RPMI8226 (cell line): ENCODE measurements at regions not wholly inside any gene's neighbourhood (a gene's known extent, or its start where the extent isn't known, plus 50 kb on each side); places are given as distances from the start of the nearest gene placed in this dataset.

ENCODE experiments used
- DNase-seq: peaks from one replicate; pipeline ENCODE4 v3.0.0-alpha.2; 2015

DNA sequence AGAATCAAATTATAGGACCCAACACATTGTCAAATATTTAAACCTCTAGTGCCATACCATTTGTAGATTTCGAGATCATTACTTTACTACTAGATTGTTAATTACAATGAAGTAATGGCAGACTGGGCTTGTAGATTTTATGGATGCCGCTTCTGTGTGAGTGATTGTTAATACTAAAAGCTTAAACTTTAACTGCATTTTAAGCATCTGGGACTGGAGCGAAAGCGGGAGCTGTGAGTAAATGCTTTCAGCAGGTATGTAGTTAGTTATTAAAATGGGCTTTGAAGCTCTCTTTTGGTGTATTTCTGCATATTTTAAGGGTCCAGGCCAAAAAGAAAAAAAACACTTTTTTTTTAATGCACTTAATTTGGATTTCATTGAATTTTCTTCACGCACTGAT, 519.3 kb downstream of the MED13L start:
- DNase-seq = no peak

DNA sequence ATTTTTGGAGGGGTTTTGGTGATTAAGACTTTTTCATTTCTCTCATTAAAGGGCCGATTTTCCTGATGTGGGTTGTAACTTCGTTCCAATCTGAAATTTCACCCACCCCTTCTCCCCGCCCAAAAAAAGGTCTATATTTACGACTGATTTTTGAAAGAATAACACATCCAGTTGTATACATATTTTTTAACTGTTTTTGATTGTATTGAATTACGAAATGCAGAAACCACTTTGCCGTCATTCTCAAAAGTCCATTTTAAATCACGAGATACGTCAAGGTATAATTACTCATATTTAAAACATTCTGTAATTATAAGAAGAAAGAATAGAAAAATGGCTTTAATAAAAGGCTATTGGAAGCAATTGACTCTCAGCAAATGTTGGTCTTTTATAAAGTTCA, 520.7 kb downstream of the MED13L start:
- DNase-seq = no peak

DNA sequence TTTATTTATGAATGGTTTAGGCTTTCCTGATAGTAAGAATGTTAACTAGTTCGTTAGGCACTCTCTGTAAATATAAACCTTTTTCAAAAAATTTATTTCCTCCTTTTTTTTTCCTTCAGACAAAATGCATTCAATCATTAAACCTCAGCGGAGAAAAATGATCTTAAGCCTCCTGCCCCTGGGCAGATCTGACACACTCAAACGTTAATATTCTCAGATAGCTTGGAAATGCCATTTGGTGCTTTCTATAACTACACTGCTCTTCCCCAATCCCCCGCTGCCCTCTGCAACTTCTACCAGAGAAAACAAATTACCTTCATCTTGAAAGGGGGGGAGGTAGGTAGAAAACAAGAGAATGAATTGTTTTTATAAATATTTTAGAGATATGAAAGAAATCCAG, 521.2 kb downstream of the MED13L start:
- DNase-seq = no peak

DNA sequence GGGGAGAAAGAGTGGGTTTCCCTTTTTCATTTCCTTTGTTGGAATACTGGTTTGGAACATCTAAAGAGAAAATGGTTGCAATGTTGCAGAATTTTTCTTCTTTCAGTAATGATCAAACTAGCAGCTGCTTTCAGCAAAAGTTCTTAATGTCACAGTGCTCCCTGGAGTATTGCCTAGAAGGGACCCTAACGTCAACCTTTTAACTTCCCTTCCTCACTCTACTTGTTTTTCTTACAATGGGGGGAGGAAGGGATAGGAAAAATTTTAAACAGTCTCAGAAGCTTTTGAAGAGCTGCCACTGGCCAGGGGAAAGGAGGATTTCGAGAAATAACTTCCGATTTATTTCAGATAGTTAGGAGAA, 521.8 kb downstream of the MED13L start:
- DNase-seq = no peak

DNA sequence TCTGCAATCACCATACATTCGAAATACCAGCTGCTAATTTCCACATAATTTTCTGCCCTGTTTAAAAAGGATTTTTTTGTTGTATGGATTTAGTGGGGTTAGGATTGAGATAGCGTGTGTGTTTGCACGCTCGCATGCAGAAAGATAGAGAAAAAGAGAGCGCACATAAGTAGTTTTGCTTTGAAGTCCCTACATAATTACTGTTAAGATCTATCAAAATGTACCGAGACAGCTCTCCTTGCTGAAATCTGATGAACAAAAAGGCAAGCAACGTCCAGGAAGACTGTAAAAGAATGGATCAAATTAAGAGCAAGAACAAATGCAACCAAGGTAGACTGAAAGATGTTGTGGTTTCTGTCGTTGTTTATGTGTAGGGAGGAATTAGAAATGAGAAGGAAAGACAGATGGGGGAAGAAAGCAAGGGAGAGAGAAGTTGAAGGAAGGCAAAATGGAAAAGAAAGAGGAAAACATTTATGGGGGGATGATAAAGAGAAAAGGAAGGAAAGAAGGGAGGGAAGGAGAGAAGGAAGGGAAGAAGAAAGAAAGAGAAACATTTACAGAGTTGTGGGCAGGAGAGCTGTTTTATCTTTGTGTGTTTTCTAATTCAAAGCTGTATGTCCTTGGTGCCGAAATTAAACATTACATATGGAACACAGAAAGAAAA, 522.3 kb downstream of the MED13L start:
- DNase-seq = no peak

DNA sequence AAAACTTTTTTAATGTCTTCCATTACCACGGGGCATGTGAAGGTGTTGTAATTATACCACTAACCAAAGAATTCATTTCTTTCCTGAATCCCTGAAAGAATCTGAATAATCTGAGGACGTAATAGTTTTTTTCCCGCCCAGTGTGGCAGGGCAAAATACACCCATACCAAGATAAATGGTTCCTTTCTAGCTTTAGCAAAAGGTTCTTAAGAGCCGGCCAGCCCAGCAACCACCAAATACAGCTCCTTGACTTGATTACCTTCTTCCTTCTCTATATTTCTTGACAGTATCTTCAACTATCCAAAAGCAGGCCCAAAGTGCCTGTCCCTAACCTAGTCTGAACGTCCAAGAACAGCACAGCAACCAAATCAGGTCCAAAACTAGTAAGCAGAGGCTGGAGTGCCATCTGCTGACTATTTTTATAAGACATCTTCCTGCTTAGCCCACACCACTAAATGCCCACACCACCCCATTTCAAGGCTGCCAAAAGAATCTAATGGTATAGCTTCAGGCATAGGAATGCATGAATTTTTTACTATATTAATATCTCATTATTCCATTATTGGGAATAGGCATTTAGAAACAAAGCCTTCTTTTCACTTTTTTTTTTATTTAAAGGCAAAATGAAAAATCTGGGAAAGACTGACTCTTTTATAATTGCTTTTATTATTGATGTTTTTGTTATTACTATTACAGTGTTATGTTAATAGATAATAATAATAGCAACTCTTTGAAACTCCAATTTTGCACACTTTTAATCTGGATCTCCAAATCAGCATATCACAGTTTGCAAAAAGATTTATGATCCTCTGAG, 524.4 kb downstream of the MED13L start:
- DNase-seq = peak; percentile 42

DNA sequence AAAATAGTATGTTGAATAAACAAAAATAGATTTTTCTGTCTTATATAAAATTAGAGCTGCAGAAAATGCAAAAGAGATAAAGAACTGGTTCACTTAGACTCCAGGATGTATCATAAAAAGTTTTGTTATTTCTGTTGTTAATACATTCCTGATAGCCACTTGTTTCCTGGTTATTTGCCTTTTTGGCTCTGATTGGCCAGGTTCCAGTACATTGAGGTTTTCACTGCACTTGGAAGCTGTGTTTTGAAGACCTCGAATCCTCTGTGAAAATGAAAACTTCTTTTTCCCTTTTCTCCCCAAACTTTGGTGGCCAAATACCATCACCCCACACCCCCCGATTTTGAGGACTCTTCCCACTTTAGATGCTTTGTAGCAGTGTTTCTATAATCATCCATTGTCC, 525.3 kb downstream of the MED13L start:
- no peak for DNase-seq

DNA sequence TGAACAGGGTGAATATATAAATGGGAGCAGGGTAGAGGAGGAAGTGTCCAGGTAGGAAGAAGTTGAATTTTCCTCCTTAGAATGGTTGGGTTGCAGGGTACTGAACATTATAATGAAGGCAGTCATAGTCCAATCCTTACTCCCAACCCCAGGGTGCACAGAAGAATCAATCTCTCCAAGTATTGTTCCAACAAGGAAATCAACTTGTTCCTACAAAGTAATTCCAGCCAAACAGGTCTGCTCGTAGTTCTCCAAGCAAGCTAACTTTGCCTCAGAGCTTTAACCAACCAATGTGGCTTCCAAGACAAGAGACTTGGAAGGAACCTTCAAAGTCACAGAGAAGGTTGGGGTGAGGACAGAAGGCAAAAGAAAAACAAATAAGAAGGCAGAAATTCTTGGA, 527.2 kb downstream of the MED13L start:
- DNase-seq = no peak

DNA sequence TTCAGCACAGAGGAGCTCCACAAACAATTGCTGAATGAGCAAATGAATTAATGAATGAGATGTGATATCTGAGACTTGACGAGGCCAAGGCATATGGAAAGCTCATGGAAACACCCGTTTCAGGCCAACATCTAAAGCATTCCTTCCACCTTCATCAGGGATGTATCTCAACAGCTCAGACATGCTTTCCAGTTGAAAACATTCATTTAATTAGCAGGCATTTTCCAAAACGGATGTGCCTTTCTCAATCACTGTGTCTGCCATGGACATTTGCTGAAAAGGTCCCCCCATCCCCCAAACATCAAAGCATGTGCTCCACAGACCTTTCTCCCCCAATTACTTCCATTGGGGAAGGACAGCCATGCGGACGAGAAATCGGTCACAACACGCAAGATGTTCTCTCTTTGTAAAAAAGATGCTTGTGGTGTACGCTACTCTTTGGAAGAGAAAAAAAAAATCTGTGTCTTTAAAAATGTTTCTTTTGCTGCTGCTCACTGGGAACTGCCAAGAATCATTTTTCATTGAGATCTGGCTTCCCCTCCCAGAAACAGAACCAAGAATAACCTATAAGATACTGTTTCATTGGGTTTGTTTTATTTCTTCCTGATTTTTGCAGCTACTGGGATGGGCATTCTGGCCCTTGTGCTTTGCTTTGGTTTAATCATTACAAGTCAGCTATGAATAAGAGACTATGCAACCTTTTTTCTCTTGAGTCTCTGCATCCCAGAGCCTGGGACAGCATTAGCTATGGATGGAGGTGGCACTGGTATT, 528.2 kb downstream of the MED13L start:
- no peak for DNase-seq

DNA sequence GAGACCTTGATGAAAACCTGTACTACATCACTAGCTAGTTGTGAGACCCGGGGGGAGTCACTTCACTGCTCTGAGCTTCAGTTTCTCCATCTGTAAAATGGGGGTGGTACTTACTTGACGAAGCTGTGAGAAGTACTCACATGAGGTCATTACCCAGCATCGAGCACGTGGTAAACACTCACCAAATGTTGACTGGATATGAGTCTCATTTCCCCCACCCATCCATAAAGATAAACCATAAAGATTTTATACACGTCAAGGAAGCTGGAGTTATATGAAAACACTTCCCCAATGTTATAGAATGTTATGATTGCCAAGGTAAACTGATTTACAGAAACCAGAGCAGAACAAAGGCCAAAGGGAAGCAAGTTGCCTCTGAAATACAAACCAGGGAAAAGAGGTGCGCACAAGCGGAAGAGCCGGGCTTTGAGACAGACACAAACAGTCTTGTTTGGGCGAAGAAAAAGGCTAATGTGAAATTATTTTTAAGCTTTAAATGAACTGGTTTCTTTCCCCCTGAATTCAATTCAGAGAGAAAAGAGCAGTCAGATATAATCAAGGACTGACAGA, 536.8 kb downstream of the MED13L start:
- no peak for DNase-seq

DNA sequence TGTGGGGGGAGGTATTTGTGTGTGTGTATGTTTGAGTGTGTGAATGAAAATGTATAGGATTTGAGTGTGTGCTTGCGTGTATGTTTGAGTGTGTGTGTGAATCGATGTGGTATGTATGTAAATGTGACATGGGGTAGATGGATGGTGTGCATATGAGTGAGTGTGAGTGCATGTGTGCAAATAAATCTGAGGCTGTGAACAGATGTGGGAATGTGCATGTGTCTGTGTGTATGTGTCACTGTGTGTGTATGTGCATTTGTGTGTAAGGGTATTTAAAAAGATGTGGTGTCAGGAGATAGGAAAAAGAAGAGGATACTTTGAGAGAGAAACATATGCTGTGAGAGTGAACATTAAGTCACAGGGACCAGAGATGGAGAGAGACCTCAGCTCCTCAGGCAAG, 539.6 kb downstream of the MED13L start:
- no peak for DNase-seq

DNA sequence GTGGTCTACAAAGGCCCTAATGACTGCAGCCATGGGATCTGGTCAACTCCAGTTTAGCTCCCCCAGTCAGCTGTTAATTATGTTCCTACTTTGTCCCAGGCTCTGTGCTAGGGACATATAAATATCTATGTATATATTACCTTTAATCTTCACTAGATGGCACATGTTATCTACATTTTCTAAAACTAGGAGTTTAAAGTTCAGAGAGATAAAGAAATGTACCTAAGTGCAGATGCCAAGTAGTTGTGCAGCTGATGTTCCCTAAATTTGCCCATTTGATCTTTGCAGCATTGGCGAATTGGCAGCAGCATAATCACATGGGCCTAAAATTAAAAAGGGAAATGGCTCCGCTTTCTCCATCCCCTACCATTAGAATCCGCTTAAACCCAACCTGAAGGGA, 541.1 kb downstream of the MED13L start:
- DNase-seq = no peak

DNA sequence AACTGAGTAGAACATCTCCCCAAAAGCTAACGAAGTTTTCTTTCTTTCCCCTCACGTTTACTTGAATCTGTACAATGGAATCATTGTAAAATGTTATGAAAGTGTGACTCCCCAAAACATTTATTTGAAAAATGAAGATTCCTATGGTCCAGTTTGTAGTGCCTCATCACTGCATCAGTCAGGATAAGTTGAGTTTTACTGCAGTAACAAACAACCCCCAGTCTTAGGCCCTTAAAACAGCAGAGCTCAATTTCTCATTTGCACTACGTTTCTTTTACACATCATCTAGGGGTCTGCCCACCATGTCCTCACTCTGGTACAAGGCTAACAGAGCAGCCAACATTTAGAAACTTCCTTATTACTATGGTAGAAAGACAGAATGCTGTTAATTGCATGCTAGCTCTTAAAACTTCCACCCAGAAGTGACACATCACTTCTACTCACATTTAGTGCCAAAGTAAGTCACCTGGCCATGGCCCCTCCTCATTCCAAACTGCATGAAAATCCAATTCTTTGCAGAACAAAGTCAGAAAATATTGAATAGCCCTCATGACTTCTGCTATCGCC, 546.4 kb downstream of the MED13L start:
- no peak for DNase-seq

DNA sequence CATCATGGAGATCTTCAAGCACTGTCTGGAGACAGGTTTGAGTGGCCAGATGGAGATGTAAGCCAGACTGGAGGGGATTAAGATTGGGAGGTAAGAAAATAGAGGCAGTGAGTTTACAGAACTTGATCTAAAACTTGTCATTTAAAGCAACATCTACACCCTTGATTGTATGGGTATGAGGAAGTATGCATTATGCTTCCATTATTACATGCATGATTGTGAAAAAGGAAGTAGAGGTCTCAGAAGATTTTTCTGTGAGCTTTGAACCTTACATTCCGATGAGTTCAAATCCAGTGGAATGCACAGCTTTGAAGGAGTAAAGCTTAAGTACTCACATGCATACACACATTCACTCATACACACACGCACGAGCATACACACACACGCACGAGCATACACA, 550.8 kb downstream of the MED13L start:
- no peak for DNase-seq

DNA sequence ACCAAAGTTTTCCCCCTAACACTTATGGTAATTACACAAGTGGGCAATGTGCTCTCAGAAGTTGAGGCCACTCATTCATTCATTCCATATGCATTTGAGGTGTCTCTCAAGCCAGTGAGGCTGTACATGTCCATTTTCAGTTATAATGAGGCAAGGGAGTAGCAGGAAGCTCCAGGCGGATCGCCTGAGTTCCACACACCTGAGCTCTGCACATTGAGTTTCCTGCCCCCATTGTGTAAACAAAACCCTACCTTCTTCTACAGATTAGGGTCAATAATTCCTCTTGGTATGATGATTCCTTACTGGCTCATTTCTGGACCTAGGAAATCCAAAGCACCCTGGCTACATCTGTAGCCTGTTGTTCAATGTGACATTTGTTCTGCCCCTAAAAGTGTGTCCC, 555.3 kb downstream of the MED13L start:
- DNase-seq = no peak

DNA sequence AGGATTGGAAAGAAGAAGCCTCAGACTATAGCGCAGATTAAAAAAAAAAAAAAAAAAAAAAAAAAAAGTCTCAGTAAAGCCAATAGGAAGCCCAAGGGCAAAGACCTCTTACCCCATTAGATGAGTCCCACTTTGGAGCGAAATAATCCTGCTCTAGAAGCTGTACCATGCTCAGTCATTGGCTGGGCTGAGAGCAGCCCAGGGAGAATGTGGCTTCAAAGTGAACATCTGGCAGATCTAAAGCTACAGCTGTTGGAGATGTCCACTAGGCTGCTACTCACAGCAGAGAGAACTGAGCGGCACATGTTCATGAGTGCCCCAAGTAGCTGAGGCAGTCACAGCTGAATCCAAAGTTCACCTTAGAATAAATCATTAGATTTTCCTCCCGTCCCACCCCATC, 560.9 kb downstream of the MED13L start:
- DNase-seq = no peak

DNA sequence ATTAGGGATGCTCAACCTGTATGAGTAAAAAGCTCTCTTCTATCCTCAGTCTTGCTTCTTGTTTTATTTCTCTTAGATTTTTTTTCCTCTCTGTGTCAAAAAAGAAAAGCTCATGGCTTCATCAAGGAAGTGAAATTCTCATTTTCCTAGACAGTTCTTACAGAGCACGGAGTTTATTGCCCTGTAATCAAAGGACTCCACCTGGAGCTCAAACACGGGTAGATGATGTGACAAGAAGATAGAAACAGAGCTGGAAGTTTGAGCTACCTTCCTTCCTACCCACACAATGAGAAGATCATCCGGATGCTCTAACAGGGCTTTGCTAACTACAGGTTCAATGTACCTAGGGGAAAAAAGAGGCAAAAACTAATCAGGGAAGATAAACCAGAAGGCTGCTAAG, 564.8 kb downstream of the MED13L start:
- DNase-seq = no peak

DNA sequence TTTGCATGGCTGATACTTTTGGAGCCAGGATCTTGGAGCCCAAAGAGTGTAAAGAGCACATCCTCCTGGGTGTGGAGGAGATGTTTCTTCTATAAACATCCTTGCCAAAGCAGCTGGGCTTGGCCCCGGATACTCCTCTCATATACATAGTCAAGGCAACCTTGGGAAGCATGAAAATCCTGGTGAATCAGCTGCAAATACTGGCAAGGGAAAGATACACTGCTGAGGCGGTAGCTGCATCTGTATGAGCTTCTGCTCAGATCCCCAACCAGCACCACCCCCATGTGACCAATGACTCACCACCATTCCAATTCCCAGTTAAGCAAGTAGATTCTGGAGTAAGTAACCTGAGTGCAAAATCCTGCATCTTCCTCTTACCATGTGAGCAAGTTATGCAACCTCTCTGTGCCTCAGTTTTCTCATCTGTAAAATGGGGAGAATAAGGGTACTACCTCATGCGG, 567.4 kb downstream of the MED13L start:
- DNase-seq = no peak

DNA sequence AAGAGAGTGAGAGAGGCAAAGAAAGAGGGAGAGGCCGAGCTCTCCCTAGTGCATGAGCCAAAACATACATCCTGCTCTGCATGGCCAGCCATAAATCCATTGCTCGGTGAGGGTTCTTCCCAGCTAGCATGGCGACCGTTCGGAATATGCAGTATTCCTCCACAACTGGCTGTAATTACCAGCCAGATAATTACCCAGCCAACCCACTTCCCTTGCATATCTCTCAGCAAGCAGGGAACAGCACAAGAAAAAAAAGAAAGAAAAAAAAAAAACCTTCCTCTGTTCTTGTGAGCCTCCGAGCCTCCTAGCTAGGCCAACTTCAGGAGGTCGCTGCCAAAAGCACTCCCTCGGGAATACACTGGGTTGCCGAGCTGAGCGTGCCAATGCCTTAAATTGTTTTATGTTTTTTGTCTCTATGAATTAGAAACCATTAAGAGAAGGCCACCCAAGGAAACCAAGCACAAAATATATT, 567.9 kb downstream of the MED13L start:
- no peak for DNase-seq

DNA sequence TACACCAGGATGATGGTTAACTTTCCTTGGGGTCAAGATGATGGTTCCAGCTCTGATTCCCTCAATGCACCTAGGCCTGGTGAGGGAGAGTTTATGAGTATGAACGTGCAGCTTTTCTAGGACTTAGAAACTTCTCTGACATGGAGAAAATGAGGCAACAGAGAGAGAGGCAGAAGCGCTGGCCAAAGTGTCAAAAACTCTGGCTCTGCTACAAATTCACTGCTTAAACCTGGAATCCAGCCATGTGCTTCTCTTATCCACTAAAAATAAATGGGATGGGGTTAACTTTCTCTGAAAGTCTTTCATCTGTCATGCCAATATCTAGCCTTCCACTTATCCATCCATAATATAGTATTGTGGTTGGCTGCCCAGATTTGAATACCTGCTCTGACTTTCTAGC, 568.7 kb downstream of the MED13L start:
- no peak for DNase-seq

DNA sequence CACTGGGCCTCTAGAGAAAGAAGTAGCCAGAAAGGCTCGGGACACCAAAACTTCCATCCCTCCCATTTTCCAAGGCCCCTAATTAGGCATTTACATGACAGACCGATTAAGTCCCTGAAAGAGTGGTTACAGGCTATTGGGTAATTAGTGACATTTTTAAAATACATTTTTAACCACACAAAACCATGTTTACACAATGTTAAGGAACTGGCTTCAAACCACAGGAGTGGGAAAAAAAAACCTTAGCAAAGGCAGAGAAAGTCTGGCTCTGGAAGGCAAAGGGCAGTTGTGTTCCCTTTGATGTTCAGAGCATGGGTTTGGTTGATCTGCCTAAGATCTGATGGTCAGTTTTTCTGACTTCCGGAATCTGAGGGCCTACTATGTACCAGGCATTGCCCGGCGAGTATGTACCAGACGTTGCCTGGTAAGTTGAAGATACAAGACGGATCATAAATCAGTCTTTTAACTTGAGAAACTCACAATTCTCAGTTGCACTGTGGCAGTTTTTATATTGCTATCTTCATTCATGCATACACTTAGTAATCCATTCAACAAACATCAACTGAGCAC, 576.5 kb downstream of the MED13L start:
- no peak for DNase-seq

DNA sequence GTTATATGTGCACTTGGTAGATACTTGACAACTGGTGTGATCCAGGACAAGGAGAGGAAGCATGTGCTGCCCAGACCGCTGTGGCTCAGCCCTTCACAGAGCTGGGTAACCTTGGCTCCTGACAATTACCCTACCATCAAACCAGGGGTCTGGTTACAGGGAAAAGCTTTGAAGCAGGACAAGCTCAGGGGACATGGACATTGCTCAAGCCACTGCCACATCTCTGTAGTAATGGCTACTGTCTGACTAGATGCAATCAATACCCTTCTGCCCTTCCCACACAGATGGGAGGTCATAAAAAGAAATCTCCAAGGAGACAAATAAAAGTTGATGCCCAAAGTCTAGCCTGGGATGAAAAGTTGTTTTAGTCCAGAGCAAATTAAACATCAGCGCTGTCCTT, 577.4 kb downstream of the MED13L start:
- no peak for DNase-seq

DNA sequence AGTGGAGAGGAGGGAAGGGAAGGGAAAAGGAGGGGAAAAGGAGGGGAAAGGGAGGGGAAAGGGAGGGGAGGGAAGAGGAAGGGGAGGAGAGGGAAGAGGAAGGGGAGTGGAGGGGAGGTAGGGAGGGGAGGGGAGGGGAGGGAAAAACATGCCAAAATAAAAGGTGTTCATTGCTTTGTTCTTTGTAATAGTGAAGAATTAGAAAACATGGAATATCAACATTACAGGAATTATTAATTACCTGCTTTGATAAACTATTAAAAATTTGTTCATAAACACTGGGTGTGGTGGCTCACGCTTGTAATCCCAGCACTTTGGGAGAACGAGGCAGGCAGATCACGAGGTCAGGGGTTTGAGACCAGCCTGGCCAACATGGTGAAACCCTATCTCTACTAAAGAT, 579.2 kb downstream of the MED13L start:
- no peak for DNase-seq
